Mesothelial cell of epicardium (in vitro differentiated cells): ENCODE measurements at regions not wholly inside any gene's neighbourhood (a gene's known extent, or its start where the extent isn't known, plus 50 kb on each side); places are given as distances from the start of the nearest gene placed in this dataset.

ENCODE experiments used
- DNase-seq, 2 experiments: peaks; one replicate each; pipeline ENCODE4 v3.0.0; 2021; ENCODE audit warnings: low spot score in 2 of 2; ENCODE audit not compliant: unreplicated experiment in 2 of 2
- H3K27ac Mint-ChIP-seq: 2 replicates; pipeline ENCODE4 v1.8.0; 2021; ENCODE audit warnings: mixed read lengths
- H3K27me3 Mint-ChIP-seq: 2 replicates; pipeline ENCODE4 v1.8.0; 2021; ENCODE audit warnings: low read depth, mixed read lengths
- H3K36me3 Mint-ChIP-seq: 2 replicates; pipeline ENCODE4 v1.8.0; 2021; ENCODE audit warnings: mixed read lengths
- H3K4me1 Mint-ChIP-seq: 2 replicates; pipeline ENCODE4 v1.8.0; 2021; ENCODE audit warnings: mixed read lengths
- H3K4me3 Mint-ChIP-seq: 2 replicates; pipeline ENCODE4 v1.8.0; 2021; ENCODE audit warnings: mild to moderate bottlenecking, moderate library complexity, mixed read lengths
- H3K9me3 Mint-ChIP-seq: 2 replicates; pipeline ENCODE4 v1.8.0; 2021; ENCODE audit warnings: mixed read lengths
- TF ChIP-seq, protein P1 (sequence below): fragments of 200-600 bp; sonication (generic); IDR thresholded peaks from one replicate; pipeline ENCODE4 v1.5.0; 2021; ENCODE audit warnings: antibody characterized with exemption; ENCODE audit not compliant: unreplicated experiment

DNA sequence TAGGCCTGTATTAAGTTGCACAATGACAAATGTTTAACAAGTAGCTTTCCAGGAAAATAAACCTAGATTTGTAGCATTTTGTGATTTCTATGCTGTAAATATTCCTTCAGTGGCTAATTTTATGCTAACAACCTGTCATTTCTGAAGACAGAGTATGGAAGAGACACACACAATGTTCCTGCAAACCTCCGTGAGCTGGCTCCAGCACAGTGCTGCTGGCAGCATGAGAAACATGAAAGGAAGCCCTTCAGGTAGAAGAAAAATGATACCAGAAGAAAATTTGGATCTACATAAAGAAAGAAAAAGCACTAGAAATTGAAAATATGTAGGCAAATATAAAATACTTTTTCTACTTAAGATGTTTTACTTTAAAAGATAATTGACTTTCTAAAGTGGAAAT is 69.5 kb upstream of the CTTNBP2 start:
- peaks cover 2% of the 10 kb centered on the region for H3K36me3 Mint-ChIP-seq
- TF ChIP-seq, protein P1, sequence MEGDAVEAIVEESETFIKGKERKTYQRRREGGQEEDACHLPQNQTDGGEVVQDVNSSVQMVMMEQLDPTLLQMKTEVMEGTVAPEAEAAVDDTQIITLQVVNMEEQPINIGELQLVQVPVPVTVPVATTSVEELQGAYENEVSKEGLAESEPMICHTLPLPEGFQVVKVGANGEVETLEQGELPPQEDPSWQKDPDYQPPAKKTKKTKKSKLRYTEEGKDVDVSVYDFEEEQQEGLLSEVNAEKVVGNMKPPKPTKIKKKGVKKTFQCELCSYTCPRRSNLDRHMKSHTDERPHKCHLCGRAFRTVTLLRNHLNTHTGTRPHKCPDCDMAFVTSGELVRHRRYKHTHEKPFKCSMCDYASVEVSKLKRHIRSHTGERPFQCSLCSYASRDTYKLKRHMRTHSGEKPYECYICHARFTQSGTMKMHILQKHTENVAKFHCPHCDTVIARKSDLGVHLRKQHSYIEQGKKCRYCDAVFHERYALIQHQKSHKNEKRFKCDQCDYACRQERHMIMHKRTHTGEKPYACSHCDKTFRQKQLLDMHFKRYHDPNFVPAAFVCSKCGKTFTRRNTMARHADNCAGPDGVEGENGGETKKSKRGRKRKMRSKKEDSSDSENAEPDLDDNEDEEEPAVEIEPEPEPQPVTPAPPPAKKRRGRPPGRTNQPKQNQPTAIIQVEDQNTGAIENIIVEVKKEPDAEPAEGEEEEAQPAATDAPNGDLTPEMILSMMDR, result no peak
- H3K4me3 Mint-ChIP-seq, result no peak overlapping the region
- H3K27ac Mint-ChIP-seq, result no peak overlapping the region
- H3K4me1 Mint-ChIP-seq, result peaks cover 29% of the 10 kb centered on the region
- H3K27me3 Mint-ChIP-seq, result no peaks in the 10 kb centered on the region
- no peak for DNase-seq
- peaks cover 23% of the 10 kb centered on the region for H3K9me3 Mint-ChIP-seq

DNA sequence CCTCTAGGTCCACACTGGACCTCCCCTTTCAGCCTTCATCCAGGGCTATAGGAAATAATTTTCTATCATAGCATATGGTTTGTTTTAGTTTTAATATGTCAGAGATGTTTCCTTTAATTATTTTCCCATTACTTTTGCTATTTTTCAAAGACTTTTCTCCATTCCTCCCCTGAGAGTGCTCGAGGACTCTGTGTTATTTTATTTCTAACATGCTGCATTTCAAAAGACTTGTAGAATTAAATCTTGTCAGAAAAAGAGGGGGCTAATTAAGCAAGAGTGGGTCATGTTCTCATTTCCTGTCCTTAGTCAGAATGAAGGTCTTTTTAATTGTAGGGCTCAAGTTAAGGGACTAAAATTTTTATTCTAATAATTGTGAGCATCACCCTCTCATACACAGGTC is 71.6 kb upstream of the CTTNBP2 start:
- peaks cover 2% of the 10 kb centered on the region for H3K36me3 Mint-ChIP-seq
- TF ChIP-seq, protein P1, result no peak
- peaks cover 23% of the 10 kb centered on the region for H3K9me3 Mint-ChIP-seq
- H3K4me1 Mint-ChIP-seq, result peaks cover 26% of the 10 kb centered on the region
- H3K27ac Mint-ChIP-seq, result no peak overlapping the region
- H3K27me3 Mint-ChIP-seq, result no peaks in the 10 kb centered on the region
- H3K4me3 Mint-ChIP-seq, result no peak overlapping the region
- DNase-seq, result no peak

DNA sequence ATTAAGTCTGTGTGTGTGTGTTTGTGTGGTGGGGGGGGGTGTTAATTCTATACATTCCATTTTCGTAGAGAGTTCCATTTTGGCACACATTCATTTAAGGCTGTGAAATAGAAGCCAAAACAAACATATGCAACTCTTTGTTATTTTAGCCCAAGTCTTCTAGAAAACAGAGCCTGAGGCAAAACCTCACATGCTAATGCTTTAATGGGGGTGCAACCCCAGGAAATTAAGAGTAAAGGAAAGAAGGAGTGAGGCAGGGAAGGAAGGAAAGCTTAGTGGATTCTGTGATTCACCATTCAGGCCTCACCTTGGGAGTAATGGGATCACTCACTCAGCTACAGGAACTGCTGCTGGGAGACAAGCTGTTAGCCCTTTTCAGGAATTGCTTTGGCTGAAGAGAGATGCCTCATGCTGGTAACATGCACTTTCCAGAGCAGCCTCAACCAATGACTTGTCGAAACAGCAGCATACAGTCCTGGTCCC is 73.0 kb upstream of the CTTNBP2 start:
- DNase-seq, result no peak
- TF ChIP-seq, protein P1, result no peak
- peaks cover 19% of the 10 kb centered on the region for H3K9me3 Mint-ChIP-seq
- H3K36me3 Mint-ChIP-seq, result no peaks in the 10 kb centered on the region
- H3K4me3 Mint-ChIP-seq, result no peak overlapping the region
- peaks cover 22% of the 10 kb centered on the region for H3K4me1 Mint-ChIP-seq
- no peak overlapping the region for H3K27ac Mint-ChIP-seq
- H3K27me3 Mint-ChIP-seq, result no peaks in the 10 kb centered on the region

DNA sequence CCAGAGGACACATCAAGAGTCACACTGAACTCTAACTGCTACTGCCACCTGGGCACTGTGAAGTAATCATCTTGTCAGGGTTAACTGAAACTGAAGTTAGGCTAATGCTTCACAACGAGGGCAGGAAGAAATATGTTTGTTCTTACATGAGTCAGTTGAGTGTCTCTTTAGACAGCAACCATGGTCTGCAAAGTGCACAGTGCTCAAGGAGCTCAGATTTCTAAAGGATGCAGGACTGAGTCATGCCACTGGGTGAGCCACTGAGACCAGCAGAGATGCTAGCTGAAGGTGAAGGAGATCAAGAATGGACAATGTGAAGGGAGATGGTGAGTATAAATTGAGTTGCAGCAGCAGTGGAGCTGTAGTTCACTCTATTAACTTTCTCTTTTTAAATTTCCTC is 76.0 kb upstream of the CTTNBP2 start:
- Mint-ChIP-seq H3K27ac (no peak overlapping the region), H3K4me3 (no peak overlapping the region), H3K4me1 (peaks cover 22% of the 10 kb centered on the region), H3K9me3 (peaks cover 7% of the 10 kb centered on the region), H3K27me3 (no peaks in the 10 kb centered on the region), H3K36me3 (no peaks in the 10 kb centered on the region)
- TF ChIP-seq, protein P1, result no peak
- no peak for DNase-seq

DNA sequence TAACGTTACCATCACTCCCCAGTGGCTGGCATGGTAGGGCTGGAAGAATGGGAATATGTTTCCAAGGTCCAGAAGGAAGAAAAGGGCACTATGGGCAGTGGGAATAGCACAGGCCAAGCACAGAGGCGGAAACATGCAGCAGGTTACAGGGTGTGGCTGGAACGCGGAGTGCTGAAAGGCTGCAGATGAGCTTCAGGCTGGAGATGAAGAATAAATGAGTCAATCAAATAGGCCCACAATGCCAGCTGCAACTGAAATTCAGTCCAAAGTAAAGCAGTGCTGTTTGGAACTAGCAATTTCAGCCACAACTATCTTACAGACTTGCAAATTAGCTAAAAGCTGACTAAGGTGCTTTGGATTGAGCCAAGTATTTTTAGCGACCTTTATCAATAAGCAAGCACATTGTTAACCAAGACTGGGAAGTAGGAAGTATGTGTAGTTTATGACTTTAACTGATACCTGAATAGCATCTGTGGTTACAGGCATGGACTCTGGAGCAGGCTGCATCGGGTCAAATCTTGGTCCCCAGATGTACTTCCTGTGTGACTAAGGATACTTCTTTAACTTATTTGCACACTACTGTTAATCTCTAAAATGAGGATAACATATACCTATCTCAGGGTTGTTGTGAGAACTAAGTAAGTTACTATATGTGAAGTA is 77.5 kb upstream of the CTTNBP2 start:
- TF ChIP-seq, protein P1, result no peak
- H3K4me1 Mint-ChIP-seq, result peaks cover 10% of the 10 kb centered on the region
- H3K36me3 Mint-ChIP-seq, result no peaks in the 10 kb centered on the region
- no peak for DNase-seq
- no peak overlapping the region for H3K4me3 Mint-ChIP-seq
- H3K27ac Mint-ChIP-seq, result no peak overlapping the region
- peaks cover 7% of the 10 kb centered on the region for H3K9me3 Mint-ChIP-seq
- H3K27me3 Mint-ChIP-seq, result no peaks in the 10 kb centered on the region
